ENCODE measurements at regions not wholly inside any gene's neighbourhood (a gene's known extent, or its start where the extent isn't known, plus 50 kb on each side); places are given as distances from the start of the nearest gene placed in this dataset.

DNA sequence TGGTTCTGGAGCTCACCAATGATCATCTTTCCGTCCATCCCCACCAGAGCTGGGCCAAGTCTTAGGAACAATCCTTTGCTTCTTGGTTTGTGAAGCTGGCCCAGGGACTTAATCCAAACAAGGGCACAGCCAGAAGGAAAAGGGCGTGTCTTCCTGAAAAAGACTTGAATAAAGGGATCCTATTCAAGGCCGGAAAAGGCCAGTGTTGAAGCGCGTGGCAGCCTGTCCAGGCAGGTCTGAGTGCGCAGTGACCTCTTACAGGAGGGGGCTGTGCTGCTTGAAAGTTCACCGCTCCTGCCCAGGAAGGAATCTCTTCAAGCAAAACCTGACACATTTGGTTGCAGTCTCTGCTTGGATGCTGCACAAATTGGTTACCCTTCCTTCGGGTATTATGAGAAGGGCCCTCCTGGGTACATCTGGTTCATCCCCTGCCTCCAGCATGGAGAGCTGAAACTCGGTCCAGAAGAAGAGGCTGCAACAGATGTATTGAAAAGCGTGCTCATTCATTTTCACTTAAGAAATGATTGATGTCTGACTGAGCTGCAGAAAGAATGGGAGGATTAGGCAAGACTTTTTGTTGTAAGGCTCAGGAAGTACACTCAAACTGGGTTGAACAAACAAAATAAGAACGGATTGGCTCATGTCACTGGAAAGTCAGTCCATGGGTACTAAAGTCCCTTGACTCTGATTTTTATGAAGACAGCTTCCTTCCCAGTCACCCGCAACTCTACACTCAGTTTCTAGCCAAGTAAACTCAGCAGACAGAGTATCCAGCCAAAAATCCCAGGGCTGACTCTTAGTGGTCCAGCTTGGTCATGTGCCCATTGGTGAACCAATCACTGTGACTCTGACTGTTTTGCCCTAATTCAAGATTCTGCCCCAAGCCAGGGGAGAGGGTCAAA lies 136.3 kb downstream of the TFAP2C start:
- CTCF ChIA-PET: no interaction called here
- DNase-seq (ENCODE audit: extremely low spot score): no peak
- TF ChIP-seq BHLHE40 (IDR thresholded peaks at IDR 0.05; ENCODE audit: borderline replicate concordance): no peak
- no peak for TF ChIP-seq L3MBTL2 (conservative IDR thresholded peaks at IDR 0.05)
- no peak for TF ChIP-seq ZNF384 (IDR thresholded peaks at IDR 0.05)
- no peak for TF ChIP-seq CTBP1 (IDR thresholded peaks at IDR 0.05; ENCODE audit: borderline replicate concordance)
- TF ChIP-seq ELF4 (IDR thresholded peaks at IDR 0.05): no peak
- no peak for TF ChIP-seq LEF1 (IDR thresholded peaks at IDR 0.05; ENCODE audit: borderline replicate concordance)
- TF ChIP-seq NFRKB (IDR thresholded peaks at IDR 0.05): no peak
- POLR2A ChIA-PET: no interaction called here

DNA sequence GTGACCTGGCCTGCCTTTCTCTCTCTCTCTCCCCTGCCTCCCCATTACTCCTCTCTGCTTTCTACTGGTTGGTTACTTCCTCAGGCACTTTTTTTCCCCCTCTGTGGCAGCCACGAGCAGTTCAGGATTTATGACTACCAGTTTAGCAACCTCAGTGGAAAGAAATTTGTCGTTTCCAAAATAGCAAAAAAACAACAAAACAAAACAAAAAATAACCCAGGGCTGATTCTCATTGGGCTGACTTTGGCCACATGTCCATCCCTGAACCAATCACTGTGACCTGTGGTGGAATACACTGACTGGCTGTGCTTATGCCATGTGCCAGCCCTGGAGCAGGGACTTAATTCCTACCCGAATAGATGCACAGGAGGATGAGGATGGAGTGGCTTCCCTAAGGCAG lies 137.4 kb downstream of the TFAP2C start:
- TF ChIP-seq, protein P1, sequence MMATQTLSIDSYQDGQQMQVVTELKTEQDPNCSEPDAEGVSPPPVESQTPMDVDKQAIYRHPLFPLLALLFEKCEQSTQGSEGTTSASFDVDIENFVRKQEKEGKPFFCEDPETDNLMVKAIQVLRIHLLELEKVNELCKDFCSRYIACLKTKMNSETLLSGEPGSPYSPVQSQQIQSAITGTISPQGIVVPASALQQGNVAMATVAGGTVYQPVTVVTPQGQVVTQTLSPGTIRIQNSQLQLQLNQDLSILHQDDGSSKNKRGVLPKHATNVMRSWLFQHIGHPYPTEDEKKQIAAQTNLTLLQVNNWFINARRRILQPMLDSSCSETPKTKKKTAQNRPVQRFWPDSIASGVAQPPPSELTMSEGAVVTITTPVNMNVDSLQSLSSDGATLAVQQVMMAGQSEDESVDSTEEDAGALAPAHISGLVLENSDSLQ (IDR thresholded peaks at IDR 0.05): no peak
- TF ChIP-seq TARDBP (IDR thresholded peaks at IDR 0.05): no peak
- TF ChIP-seq CTBP1 (IDR thresholded peaks at IDR 0.05; ENCODE audit: borderline replicate concordance): no peak
- TF ChIP-seq ZNF384 (IDR thresholded peaks at IDR 0.05): no peak
- TF ChIP-seq SUZ12 (IDR thresholded peaks at IDR 0.05): no peak
- no peak for TF ChIP-seq FOXK2 (IDR thresholded peaks at IDR 0.05)
- no peak for TF ChIP-seq BHLHE40 (IDR thresholded peaks at IDR 0.05; ENCODE audit: borderline replicate concordance)
- TF ChIP-seq NFRKB (IDR thresholded peaks at IDR 0.05): no peak
- TF ChIP-seq FOXM1 (IDR thresholded peaks at IDR 0.05; ENCODE audit: borderline replicate concordance): no peak
- no peak for TF ChIP-seq LEF1 (IDR thresholded peaks at IDR 0.05; ENCODE audit: borderline replicate concordance)
- no peak for TF ChIP-seq L3MBTL2 (conservative IDR thresholded peaks at IDR 0.05)
- no peak for DNase-seq (ENCODE audit: extremely low spot score)
- ChIA-PET POLR2A (no interaction called here), CTCF (no interaction called here)

DNA sequence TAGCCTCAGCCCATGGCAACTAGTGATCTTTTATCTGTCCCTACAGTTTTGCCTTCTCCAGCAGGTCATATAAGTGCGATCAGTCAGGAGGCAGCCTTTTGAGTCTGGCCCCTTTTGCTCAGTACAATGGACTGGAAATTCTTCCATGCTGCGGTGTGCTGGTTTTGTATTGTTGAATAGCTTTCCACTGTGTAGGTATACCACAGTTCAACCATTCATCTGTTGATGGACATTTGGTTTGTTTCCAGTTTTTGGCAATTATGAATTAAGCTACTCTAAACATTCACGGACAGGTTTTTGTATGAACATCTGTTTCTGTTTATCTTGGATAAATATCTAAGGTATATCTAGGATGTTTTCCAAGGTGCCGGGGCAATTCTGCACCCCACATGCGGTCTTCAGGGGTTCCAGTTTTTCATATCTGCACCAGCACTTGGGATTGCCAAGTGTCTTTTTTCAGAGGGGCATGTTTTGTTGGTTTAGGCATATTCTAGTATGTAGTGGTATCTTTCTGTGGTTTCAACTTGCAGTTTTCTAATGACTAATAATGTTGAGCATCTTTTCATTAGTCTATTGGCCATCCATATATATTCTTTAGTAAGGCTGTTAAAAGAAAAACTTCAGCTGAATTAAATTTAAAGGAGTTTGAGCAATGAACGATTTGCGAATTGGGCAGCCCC lies 141.0 kb downstream of the TFAP2C start:
- DNase-seq (ENCODE audit: extremely low spot score): no peak
- CTCF ChIA-PET: no interaction called here
- POLR2A ChIA-PET: no interaction called here
- no peak for TF ChIP-seq BHLHE40 (IDR thresholded peaks at IDR 0.05; ENCODE audit: borderline replicate concordance)
- no peak for TF ChIP-seq FOXK2 (IDR thresholded peaks at IDR 0.05)
- no peak for TF ChIP-seq LEF1 (IDR thresholded peaks at IDR 0.05; ENCODE audit: borderline replicate concordance)
- TF ChIP-seq ARNT (IDR thresholded peaks at IDR 0.05): no peak
- TF ChIP-seq CTBP1 (IDR thresholded peaks at IDR 0.05; ENCODE audit: borderline replicate concordance): no peak
- TF ChIP-seq SUZ12 (IDR thresholded peaks at IDR 0.05): no peak
- no peak for TF ChIP-seq HDGF (IDR thresholded peaks at IDR 0.05; ENCODE audit: borderline replicate concordance)
- TF ChIP-seq, protein P1 (IDR thresholded peaks at IDR 0.05): no peak
- no peak for TF ChIP-seq ELF4 (IDR thresholded peaks at IDR 0.05)
- no peak for TF ChIP-seq FOXA1 (IDR thresholded peaks at IDR 0.05)
- no peak for TF ChIP-seq FOXM1 (IDR thresholded peaks at IDR 0.05; ENCODE audit: borderline replicate concordance)
- TF ChIP-seq TARDBP (IDR thresholded peaks at IDR 0.05): no peak
- no peak for TF ChIP-seq L3MBTL2 (conservative IDR thresholded peaks at IDR 0.05)
- no peak for TF ChIP-seq NFRKB (IDR thresholded peaks at IDR 0.05)

- no peak for DNase-seq (ENCODE audit: extremely low spot score)
- CTCF ChIA-PET: no interaction called here
- TF ChIP-seq L3MBTL2 (conservative IDR thresholded peaks at IDR 0.05) (no peak), CTBP1 (IDR thresholded peaks at IDR 0.05; ENCODE audit: borderline replicate concordance) (no peak), SP1 (IDR thresholded peaks at IDR 0.05) (no peak), FOXM1 (IDR thresholded peaks at IDR 0.05; ENCODE audit: borderline replicate concordance) (no peak), TARDBP (IDR thresholded peaks at IDR 0.05) (no peak), ELF4 (IDR thresholded peaks at IDR 0.05) (no peak), BHLHE40 (IDR thresholded peaks at IDR 0.05; ENCODE audit: borderline replicate concordance) (no peak), ARNT (IDR thresholded peaks at IDR 0.05) (no peak), HDGF (IDR thresholded peaks at IDR 0.05; ENCODE audit: borderline replicate concordance) (no peak), FOXK2 (IDR thresholded peaks at IDR 0.05) (no peak), LEF1 (IDR thresholded peaks at IDR 0.05; ENCODE audit: borderline replicate concordance) (no peak), ZNF384 (IDR thresholded peaks at IDR 0.05) (no peak), SUZ12 (IDR thresholded peaks at IDR 0.05) (no peak), FOXA1 (IDR thresholded peaks at IDR 0.05) (no peak), NFRKB (IDR thresholded peaks at IDR 0.05) (no peak)
- TF ChIP-seq, protein P1 (IDR thresholded peaks at IDR 0.05): no peak
- POLR2A ChIA-PET: no interaction called here
Observed at GRCh38 chr20:56773749-56774148, 144.6 kb downstream of the TFAP2C start.

GRCh38 chr20:56774873-56775272 lies 145.8 kb downstream of the TFAP2C start:
- ChIA-PET POLR2A (no interaction called here), CTCF (no interaction called here)
- TF ChIP-seq L3MBTL2 (conservative IDR thresholded peaks at IDR 0.05) (no peak), LEF1 (IDR thresholded peaks at IDR 0.05; ENCODE audit: borderline replicate concordance) (no peak), TARDBP (IDR thresholded peaks at IDR 0.05) (no peak), HDGF (IDR thresholded peaks at IDR 0.05; ENCODE audit: borderline replicate concordance) (no peak), FOXM1 (IDR thresholded peaks at IDR 0.05; ENCODE audit: borderline replicate concordance) (no peak), FOXK2 (IDR thresholded peaks at IDR 0.05) (no peak)
- TF ChIP-seq, protein P1 (IDR thresholded peaks at IDR 0.05): no peak
- DNase-seq (ENCODE audit: extremely low spot score): no peak

Measured in HEK293T (cell line).